Stomach (tissue), 8 donors: ENCODE measurements at regions not wholly inside any gene's neighbourhood (a gene's known extent, or its start where the extent isn't known, plus 50 kb on each side); places are given as distances from the start of the nearest gene placed in this dataset.

ENCODE experiments used
- DNase-seq, 2 donors: peaks; one replicate each; pipeline versions ENCODE4 v3.0.0 to v3.0.0-alpha.2; 2013 to 2019
- H3K27ac ChIP-seq, 5 donors: fragments of 200-600 bp in 4 of 5; sonication (generic) in 4 of 5; one replicate each; pipeline ENCODE4 v1.5.1; 2013 to 2019; ENCODE audit warnings: mild to moderate bottlenecking in 1 of 5, moderate library complexity in 1 of 5
- H3K27me3 ChIP-seq, 3 donors: fragments of 200-600 bp; sonication (generic); one replicate each; pipeline ENCODE4 v1.5.1; 2017 to 2019; ENCODE audit warnings: mixed run types in 1 of 3
- H3K36me3 ChIP-seq, 4 donors: fragments of 200-600 bp; sonication (generic); 1 replicate in 3 of 4; 2 replicates in 1 of 4; pipeline ENCODE4 v1.5.1; 2016 to 2019
- H3K4me1 ChIP-seq, 4 donors: fragments of 200-600 bp; sonication (generic); one replicate each; pipeline ENCODE4 v1.5.1; 2016 to 2019
- H3K4me3 ChIP-seq, 4 donors: fragments of 200-600 bp; sonication (generic) in 3 of 4; one replicate each; pipeline ENCODE4 v1.5.1; 2016 to 2019; ENCODE audit warnings: mild to moderate bottlenecking in 1 of 4
- H3K9me3 ChIP-seq, 4 donors: fragments of 200-600 bp; sonication (generic); one replicate each; pipeline ENCODE4 v1.5.1; 2016 to 2019
- CTCF ChIP-seq, 7 experiments: fragments of 450-650 bp in 4 of 7; fragments of 200-600 bp in 3 of 7; sonication (generic) in 3 of 7; IDR thresholded peaks; one replicate each; pipeline ENCODE4 v1.5.1; 2016 to 2019; ENCODE audit warnings: antibody characterized with exemption in 7 of 7, control low read depth in 2 of 7, mild to moderate bottlenecking in 1 of 7
- EP300 ChIP-seq: sonication (generic); formaldehyde crosslinking; IDR thresholded peaks from one replicate; pipeline ENCODE4 v1.6.1; 2017; ENCODE audit warnings: antibody characterized with exemption
- POLR2A ChIP-seq, 4 donors: fragments of 450-650 bp; IDR thresholded peaks; one replicate each; pipeline ENCODE4 v1.6.1; 2016; ENCODE audit warnings: antibody characterized with exemption in 4 of 4, control low read depth in 2 of 4, mild to moderate bottlenecking in 1 of 4, moderate library complexity in 1 of 4
- POLR2AphosphoS5 ChIP-seq, 3 donors: sonication (generic); formaldehyde crosslinking; IDR thresholded peaks; one replicate each; pipeline ENCODE4 v1.6.1; 2016; ENCODE audit warnings: antibody characterized with exemption in 3 of 3
- WGBS, 5 donors: extraction: QIAGEN DNeasy Blood & Tissue Kit in 3 of 5; methylation state at CpG; one replicate each; pipeline versions ENCODE4 v1.1.5 to v1.1.7; 2013 to 2018; 5-methylcytosine and 5-hydroxymethylcytosine counted together
- intact Hi-C: fragments of 100-400 bp; cut with DNase I; formaldehyde crosslinking; loops from one replicate; pipeline ENCODE4 v1.15.1; 2023; ENCODE audit warnings: low total_unique reads
- donor health status: healthy with polysubstance abuse.
- donor health status: Bipolar disorder and iron deficiency.
- donor health status: healthy.

GRCh38 chr5:126182971-126183695 is 240.1 kb upstream of the GRAMD2B start:
- Histone ChIP-seq H3K27ac (no peak overlapping the region), H3K9me3 (peaks cover 0 to 4% (median 0%) of the 10 kb centered on the region in 4 donors), H3K4me1 (no peaks in the 10 kb centered on the region), H3K4me3 (no peak overlapping the region), H3K36me3 (no peaks in the 10 kb centered on the region), H3K27me3 (no peaks in the 10 kb centered on the region)
- DNase-seq: no peak
- WGBS, 5 donors: 76 to 85% (median 77%) methylated on average over 5 of the region's 5 CpGs
- intact Hi-C loops: no loop called here
- TF ChIP-seq POLR2A (IDR thresholded peaks at IDR 0.05): no peak
- TF ChIP-seq EP300: no peak
- TF ChIP-seq CTCF (IDR thresholded peaks at IDR 0.05): no peak
- TF ChIP-seq POLR2AphosphoS5 (IDR thresholded peaks at IDR 0.05): no peak

- no peak for DNase-seq
- intact Hi-C loops: no loop called here
- no peak overlapping the region for H3K27ac ChIP-seq
- TF ChIP-seq EP300 (no peak), POLR2A (IDR thresholded peaks at IDR 0.05) (no peak), CTCF (IDR thresholded peaks at IDR 0.05) (no peak), POLR2AphosphoS5 (IDR thresholded peaks at IDR 0.05) (no peak)
- no peaks in the 10 kb centered on the region for H3K4me1 ChIP-seq
- no peak overlapping the region for H3K4me3 ChIP-seq
- 81 to 94% (median 84%) methylated on average over 1 of the region's 1 CpG for WGBS, 5 donors
- H3K36me3 ChIP-seq: no peaks in the 10 kb centered on the region
- no peaks in the 10 kb centered on the region for H3K27me3 ChIP-seq
- H3K9me3 ChIP-seq: peaks cover 0 to 4% (median 0%) of the 10 kb centered on the region in 4 donors
Observed at GRCh38 chr5:126184474-126184873, 238.7 kb upstream of the GRAMD2B start.

- no peaks in the 10 kb centered on the region for H3K27me3 ChIP-seq
- WGBS, 5 donors: 55 to 78% (median 73%) methylated on average over 1 of the region's 1 CpG
- H3K9me3 ChIP-seq: peaks cover 0 to 4% (median 0%) of the 10 kb centered on the region in 4 donors
- no peak overlapping the region for H3K4me3 ChIP-seq
- no peak for DNase-seq
- H3K27ac ChIP-seq: no peak overlapping the region
- TF ChIP-seq CTCF (IDR thresholded peaks at IDR 0.05) (no peak), EP300 (no peak), POLR2A (IDR thresholded peaks at IDR 0.05) (no peak), POLR2AphosphoS5 (IDR thresholded peaks at IDR 0.05) (no peak)
- intact Hi-C loops: no loop called here
- H3K4me1 ChIP-seq: no peaks in the 10 kb centered on the region
- H3K36me3 ChIP-seq: no peaks in the 10 kb centered on the region
Observed at GRCh38 chr5:126186210-126186609, 237.0 kb upstream of the GRAMD2B start.

GRCh38 chr5:126188804-126189203 is 234.4 kb upstream of the GRAMD2B start:
- 93 to 99% (median 98%) methylated on average over 2 of the region's 2 CpGs for WGBS, 5 donors
- no peak for TF ChIP-seq EP300
- TF ChIP-seq POLR2AphosphoS5 (IDR thresholded peaks at IDR 0.05): no peak
- TF ChIP-seq CTCF (IDR thresholded peaks at IDR 0.05): no peak
- no peak for TF ChIP-seq POLR2A (IDR thresholded peaks at IDR 0.05)
- H3K36me3 ChIP-seq: no peaks in the 10 kb centered on the region
- no peaks in the 10 kb centered on the region for H3K27me3 ChIP-seq
- intact Hi-C loops: no loop called here
- H3K4me1 ChIP-seq: no peaks in the 10 kb centered on the region
- H3K4me3 ChIP-seq: no peak overlapping the region
- DNase-seq: no peak
- H3K27ac ChIP-seq: no peak overlapping the region
- H3K9me3 ChIP-seq: peaks cover 0 to 4% (median 0%) of the 10 kb centered on the region in 4 donors
